ENCODE measurements at regions not wholly inside any gene's neighbourhood (a gene's known extent, or its start where the extent isn't known, plus 50 kb on each side); places are given as distances from the start of the nearest gene placed in this dataset.

GRCh38 chr5:166377756-166378155 lies 1913.7 kb upstream of the WWC1 start:
- no peak for DNase-seq (ENCODE audit: low spot score)
- H3K27ac ChIP-seq (ENCODE audit: low read depth in 1 of 2, low read length in 2 of 2), result no peak overlapping the region
- TF ChIP-seq, protein P1, sequence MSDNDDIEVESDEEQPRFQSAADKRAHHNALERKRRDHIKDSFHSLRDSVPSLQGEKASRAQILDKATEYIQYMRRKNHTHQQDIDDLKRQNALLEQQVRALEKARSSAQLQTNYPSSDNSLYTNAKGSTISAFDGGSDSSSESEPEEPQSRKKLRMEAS (IDR thresholded peaks at IDR 0.05), result no peak
- TF ChIP-seq, protein P2, sequence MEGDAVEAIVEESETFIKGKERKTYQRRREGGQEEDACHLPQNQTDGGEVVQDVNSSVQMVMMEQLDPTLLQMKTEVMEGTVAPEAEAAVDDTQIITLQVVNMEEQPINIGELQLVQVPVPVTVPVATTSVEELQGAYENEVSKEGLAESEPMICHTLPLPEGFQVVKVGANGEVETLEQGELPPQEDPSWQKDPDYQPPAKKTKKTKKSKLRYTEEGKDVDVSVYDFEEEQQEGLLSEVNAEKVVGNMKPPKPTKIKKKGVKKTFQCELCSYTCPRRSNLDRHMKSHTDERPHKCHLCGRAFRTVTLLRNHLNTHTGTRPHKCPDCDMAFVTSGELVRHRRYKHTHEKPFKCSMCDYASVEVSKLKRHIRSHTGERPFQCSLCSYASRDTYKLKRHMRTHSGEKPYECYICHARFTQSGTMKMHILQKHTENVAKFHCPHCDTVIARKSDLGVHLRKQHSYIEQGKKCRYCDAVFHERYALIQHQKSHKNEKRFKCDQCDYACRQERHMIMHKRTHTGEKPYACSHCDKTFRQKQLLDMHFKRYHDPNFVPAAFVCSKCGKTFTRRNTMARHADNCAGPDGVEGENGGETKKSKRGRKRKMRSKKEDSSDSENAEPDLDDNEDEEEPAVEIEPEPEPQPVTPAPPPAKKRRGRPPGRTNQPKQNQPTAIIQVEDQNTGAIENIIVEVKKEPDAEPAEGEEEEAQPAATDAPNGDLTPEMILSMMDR (IDR thresholded peaks at IDR 0.05; ENCODE audit: low read depth, low read length, missing input control), result no peak
- TF ChIP-seq REST (IDR thresholded peaks at IDR 0.05), result no peak
- no peak for TF ChIP-seq NR2F2 (IDR thresholded peaks at IDR 0.05)
- no peaks in the 10 kb centered on the region for H3K27me3 ChIP-seq (ENCODE audit: control insufficient read depth in 4 of 4, insufficient read depth in 4 of 4, low read length in 3 of 4)
- H3K9me3 ChIP-seq (ENCODE audit: control insufficient read depth in 4 of 4, low read length in 3 of 4), result peaks cover 0 to 14% (median 8%) of the 10 kb centered on the region in 4 donors
- H3K4me1 ChIP-seq (ENCODE audit: control insufficient read depth in 4 of 4, insufficient read depth in 4 of 4, low read length in 3 of 4), result no peaks in the 10 kb centered on the region
- no peaks in the 10 kb centered on the region for H3K36me3 ChIP-seq (ENCODE audit: control insufficient read depth in 4 of 4, insufficient read depth in 3 of 4, low read depth in 1 of 4, low read length in 3 of 4)
- WGBS, result 87% methylated on average over 6 of the region's 6 CpGs
- H3K4me3 ChIP-seq (ENCODE audit: low read depth in 1 of 3, low read length in 3 of 3), result no peak overlapping the region
- H3K9ac ChIP-seq (ENCODE audit: low read depth in 1 of 2, low read length in 2 of 2), result no peak overlapping the region

- H3K4me1 ChIP-seq (ENCODE audit: control insufficient read depth in 4 of 4, insufficient read depth in 4 of 4, low read length in 3 of 4), result no peaks in the 10 kb centered on the region
- WGBS, result 95% methylated on average over 11 of the region's 11 CpGs
- H3K36me3 ChIP-seq (ENCODE audit: control insufficient read depth in 4 of 4, insufficient read depth in 3 of 4, low read depth in 1 of 4, low read length in 3 of 4), result no peaks in the 10 kb centered on the region
- TF ChIP-seq, protein P2 (IDR thresholded peaks at IDR 0.05; ENCODE audit: low read depth, low read length, missing input control), result no peak
- no peak for TF ChIP-seq HNF4G (IDR thresholded peaks at IDR 0.05)
- TF ChIP-seq REST (IDR thresholded peaks at IDR 0.05), result no peak
- no peak for TF ChIP-seq FOXA2 (IDR thresholded peaks at IDR 0.05)
- TF ChIP-seq, protein P3, sequence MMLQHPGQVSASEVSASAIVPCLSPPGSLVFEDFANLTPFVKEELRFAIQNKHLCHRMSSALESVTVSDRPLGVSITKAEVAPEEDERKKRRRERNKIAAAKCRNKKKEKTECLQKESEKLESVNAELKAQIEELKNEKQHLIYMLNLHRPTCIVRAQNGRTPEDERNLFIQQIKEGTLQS (IDR thresholded peaks at IDR 0.05), result no peak
- no peak for TF ChIP-seq SP1 (IDR thresholded peaks at IDR 0.05)
- H3K9ac ChIP-seq (ENCODE audit: low read depth in 1 of 2, low read length in 2 of 2), result no peak overlapping the region
- no peak for DNase-seq (ENCODE audit: low spot score)
- H3K27me3 ChIP-seq (ENCODE audit: control insufficient read depth in 4 of 4, insufficient read depth in 4 of 4, low read length in 3 of 4), result no peaks in the 10 kb centered on the region
- no peak overlapping the region for H3K27ac ChIP-seq (ENCODE audit: low read depth in 1 of 2, low read length in 2 of 2)
- peaks cover 0 to 14% (median 8%) of the 10 kb centered on the region in 4 donors for H3K9me3 ChIP-seq (ENCODE audit: control insufficient read depth in 4 of 4, low read length in 3 of 4)
- H3K4me3 ChIP-seq (ENCODE audit: low read depth in 1 of 3, low read length in 3 of 3), result peak overlapping the region in 1 of 3 donors; percentile 18
Observed at GRCh38 chr5:166379517-166379916, 1911.9 kb upstream of the WWC1 start.

Data from liver (tissue), 8 donors.